ENCODE measurements at regions not wholly inside any gene's neighbourhood (a gene's known extent, or its start where the extent isn't known, plus 50 kb on each side); places are given as distances from the start of the nearest gene placed in this dataset.
A peak's percentile ranks its signal among the peaks of the same experiment; 100 is the strongest.
"Not testable (repeated sequence)": the region's sequence is repeated elsewhere in the genome, so short reads cannot be mapped to it uniquely, and the experiment has no call there.

DNA sequence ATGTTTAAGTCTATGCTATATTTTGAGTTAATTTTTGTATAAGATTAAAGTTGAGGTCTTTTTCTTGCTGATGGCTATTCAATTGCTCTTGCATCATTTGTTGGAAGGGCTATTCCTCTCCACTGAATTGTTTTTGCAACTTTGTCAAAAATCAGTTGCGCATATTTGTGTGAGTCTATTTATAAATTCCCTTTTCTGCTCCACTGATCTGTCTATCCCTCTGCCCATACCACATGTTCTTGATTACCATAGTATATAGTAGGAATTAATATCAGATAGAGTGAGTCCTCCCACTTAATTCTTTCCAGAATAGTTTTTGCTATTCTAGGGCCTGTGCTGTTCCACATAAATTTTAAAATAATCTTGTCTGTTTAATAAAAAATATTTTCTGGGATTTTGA is 152.4 kb upstream of the ADCY1 start:
- TF ChIP-seq, protein P1, sequence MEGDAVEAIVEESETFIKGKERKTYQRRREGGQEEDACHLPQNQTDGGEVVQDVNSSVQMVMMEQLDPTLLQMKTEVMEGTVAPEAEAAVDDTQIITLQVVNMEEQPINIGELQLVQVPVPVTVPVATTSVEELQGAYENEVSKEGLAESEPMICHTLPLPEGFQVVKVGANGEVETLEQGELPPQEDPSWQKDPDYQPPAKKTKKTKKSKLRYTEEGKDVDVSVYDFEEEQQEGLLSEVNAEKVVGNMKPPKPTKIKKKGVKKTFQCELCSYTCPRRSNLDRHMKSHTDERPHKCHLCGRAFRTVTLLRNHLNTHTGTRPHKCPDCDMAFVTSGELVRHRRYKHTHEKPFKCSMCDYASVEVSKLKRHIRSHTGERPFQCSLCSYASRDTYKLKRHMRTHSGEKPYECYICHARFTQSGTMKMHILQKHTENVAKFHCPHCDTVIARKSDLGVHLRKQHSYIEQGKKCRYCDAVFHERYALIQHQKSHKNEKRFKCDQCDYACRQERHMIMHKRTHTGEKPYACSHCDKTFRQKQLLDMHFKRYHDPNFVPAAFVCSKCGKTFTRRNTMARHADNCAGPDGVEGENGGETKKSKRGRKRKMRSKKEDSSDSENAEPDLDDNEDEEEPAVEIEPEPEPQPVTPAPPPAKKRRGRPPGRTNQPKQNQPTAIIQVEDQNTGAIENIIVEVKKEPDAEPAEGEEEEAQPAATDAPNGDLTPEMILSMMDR (IDR thresholded peaks at IDR 0.05; ENCODE audit: unreplicated experiment in 3 of 3) = no peak
- peak overlapping the region in 1 of 3 experiments; percentile 5 for H3K27ac Mint-ChIP-seq
- no peak overlapping the region for H3K4me3 Mint-ChIP-seq
- H3K4me1 Mint-ChIP-seq = peaks cover 5% of the 10 kb centered on the region
- H3K36me3 Mint-ChIP-seq (ENCODE audit: low read depth) = no peaks in the 10 kb centered on the region
- no peaks in the 10 kb centered on the region for H3K27me3 Mint-ChIP-seq (ENCODE audit: low read depth)
- no peaks in the 10 kb centered on the region for H3K9me3 Mint-ChIP-seq

DNA sequence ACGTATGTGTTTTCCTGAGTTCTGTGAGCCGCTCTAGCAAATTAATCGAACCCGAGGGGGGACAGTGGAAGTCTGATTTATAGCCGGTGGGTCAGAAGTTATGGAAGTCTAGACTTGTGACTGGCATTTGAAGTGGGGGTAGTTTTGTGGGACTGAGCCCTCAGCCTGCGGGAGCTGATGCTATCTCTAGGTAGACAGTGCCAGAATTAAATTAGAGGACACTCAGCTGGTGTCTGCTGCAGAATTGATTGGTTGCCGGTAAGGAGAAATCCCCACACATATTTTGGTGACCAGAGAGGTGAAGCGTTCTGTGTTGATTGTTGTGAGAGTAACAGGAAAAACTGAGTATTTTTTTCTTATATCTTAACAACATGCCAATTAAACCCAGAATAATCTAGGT is 143.8 kb upstream of the ADCY1 start:
- no peaks in the 10 kb centered on the region for H3K4me1 Mint-ChIP-seq
- H3K27me3 Mint-ChIP-seq (ENCODE audit: low read depth) = no peaks in the 10 kb centered on the region

DNA sequence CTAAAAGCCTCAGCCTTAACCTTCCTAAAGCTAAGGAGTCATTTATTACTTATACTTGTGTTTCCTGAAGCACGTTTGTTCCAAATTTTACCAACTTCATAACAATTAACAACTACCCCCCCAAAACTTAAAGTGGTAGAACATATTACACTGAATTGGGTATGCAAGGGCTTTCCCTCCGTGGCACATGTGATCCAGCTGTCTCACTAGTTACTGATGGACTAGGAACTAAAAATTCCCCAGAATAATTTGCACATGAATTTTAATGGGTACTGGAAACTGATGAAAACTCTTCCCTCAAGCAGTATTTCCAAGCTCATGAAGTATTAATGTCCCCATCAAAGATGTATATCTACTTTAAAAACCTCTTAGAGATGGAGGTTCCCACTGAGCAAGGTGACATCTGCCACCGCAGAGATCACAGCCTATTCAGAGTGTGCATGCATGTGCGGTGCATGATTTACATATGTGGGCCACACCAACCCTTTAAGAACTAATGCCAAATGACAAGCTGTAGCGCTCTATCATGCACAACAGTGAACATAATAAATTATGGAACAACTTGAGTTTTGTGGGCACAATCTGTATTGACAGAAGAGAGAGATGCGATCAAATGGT is 139.9 kb upstream of the ADCY1 start:
- H3K36me3 Mint-ChIP-seq (ENCODE audit: low read depth) = no peaks in the 10 kb centered on the region
- H3K4me1 Mint-ChIP-seq = no peaks in the 10 kb centered on the region
- TF ChIP-seq, protein P1 (IDR thresholded peaks at IDR 0.05; ENCODE audit: unreplicated experiment in 3 of 3) = no peak
- peaks cover 4% of the 10 kb centered on the region for H3K9me3 Mint-ChIP-seq
- no peak overlapping the region for H3K27ac Mint-ChIP-seq
- H3K4me3 Mint-ChIP-seq = no peak overlapping the region
- H3K27me3 Mint-ChIP-seq (ENCODE audit: low read depth) = no peaks in the 10 kb centered on the region

More for the DNA sequence above, 143.8 kb upstream of the ADCY1 start:
- H3K27ac Mint-ChIP-seq = no peak overlapping the region
- H3K9me3 Mint-ChIP-seq = no peaks in the 10 kb centered on the region
- no peak overlapping the region for H3K4me3 Mint-ChIP-seq
- TF ChIP-seq, protein P1 (IDR thresholded peaks at IDR 0.05; ENCODE audit: unreplicated experiment in 3 of 3) = no peak
- H3K36me3 Mint-ChIP-seq (ENCODE audit: low read depth) = no peaks in the 10 kb centered on the region

DNA sequence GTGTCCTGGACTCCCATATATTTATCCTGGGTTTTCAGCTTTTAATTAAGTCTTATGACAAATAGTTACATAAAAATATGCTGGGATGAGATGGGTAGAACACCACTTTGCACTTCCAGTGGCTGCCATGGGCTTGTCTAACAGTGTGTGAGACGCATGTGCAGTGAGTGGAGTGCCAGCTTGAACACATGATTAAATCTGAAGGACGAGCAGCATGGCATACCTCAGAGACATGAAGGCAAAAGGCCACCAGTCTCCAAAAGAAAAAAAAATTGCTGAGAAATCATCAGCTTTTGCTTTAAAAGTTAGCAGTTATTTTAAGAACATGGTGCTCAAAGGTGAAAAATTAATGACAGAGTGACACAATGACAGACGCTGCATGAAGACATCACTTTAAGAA is 139.0 kb upstream of the ADCY1 start:
- Mint-ChIP-seq H3K9me3 (peaks cover 4% of the 10 kb centered on the region), H3K27me3 (ENCODE audit: low read depth) (no peaks in the 10 kb centered on the region), H3K4me3 (no peak overlapping the region), H3K36me3 (ENCODE audit: low read depth) (no peaks in the 10 kb centered on the region), H3K4me1 (no peaks in the 10 kb centered on the region), H3K27ac (no peak overlapping the region)
- TF ChIP-seq, protein P1 (IDR thresholded peaks at IDR 0.05; ENCODE audit: unreplicated experiment in 3 of 3) = no peak

DNA sequence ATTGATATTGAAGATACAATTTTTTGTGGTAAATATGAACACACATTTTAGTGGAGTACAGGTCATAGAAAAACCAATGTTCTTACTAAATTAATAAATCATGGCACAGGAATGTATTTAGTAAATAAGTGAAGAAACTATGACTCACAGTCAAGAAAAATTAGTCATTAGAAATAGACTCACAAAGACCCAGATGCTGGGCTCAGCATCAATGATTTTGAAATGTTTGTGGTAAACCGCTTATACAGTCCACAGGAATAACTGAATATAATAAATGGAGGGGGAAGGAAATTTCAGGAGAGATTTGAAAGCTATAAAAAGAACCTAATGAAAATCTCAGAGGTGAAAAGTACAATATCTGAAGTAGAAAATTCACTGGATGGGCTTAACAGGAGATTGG is 138.3 kb upstream of the ADCY1 start:
- Mint-ChIP-seq H3K27ac (no peak overlapping the region), H3K4me3 (no peak overlapping the region), H3K9me3 (peaks cover 4% of the 10 kb centered on the region), H3K4me1 (no peaks in the 10 kb centered on the region), H3K36me3 (ENCODE audit: low read depth) (no peaks in the 10 kb centered on the region), H3K27me3 (ENCODE audit: low read depth) (no peaks in the 10 kb centered on the region)
- TF ChIP-seq, protein P1 (IDR thresholded peaks at IDR 0.05; ENCODE audit: unreplicated experiment in 3 of 3) = no peak

DNA sequence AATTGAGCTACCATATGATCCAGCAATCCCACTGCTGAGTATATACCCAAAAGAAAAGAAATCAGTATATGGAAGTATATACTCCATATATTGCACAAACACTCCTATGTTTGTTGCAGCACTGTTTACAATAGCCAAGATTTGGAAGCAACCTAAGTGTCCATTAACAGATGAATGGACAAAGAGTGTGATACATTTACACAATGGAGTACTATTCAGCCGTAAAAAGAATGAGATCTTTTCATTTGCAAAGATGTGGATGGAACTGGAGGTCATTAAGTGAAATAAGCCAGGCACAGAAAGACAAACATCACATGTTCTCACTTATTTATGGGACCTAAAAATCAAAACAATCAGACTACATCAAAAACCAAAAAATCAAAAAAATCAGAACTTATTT is 133.4 kb upstream of the ADCY1 start:
- H3K27me3 Mint-ChIP-seq (ENCODE audit: low read depth); H3K9me3 Mint-ChIP-seq; H3K4me3 Mint-ChIP-seq; H3K27ac Mint-ChIP-seq; H3K36me3 Mint-ChIP-seq (ENCODE audit: low read depth); H3K4me1 Mint-ChIP-seq: not testable (repeated sequence)

All from nephron (organoid).